GM23338 (cell line): ENCODE measurements at regions not wholly inside any gene's neighbourhood (a gene's known extent, or its start where the extent isn't known, plus 50 kb on each side); places are given as distances from the start of the nearest gene placed in this dataset.

Source experiments
- ATAC-seq: fragments of 200-7000 bp; cut with Tn5 transposase; 3 replicates; pipeline ENCODE4 v1.9.1; 2020
- DNase-seq: peaks from one replicate; pipeline ENCODE4 v3.0.0-alpha.2; 2015; ENCODE audit warnings: low spot score
- H2AFZ ChIP-seq: fragments of 200-600 bp; sonication (generic); 2 replicates; pipeline ENCODE4 v1.8.0; 2016; ENCODE audit warnings: antibody characterized with exemption, mild to moderate bottlenecking, moderate library complexity
- H3F3A ChIP-seq: fragments of 200-600 bp; sonication (generic); replicated peaks from 2 replicates; pipeline ENCODE4 v1.8.0; 2017; ENCODE audit warnings: antibody characterized with exemption, mixed run types, low read depth
- H3K27ac ChIP-seq: fragments of 200-600 bp; sonication (generic); 2 replicates; pipeline ENCODE4 v1.6.1; 2016; ENCODE audit warnings: low read depth
- H3K27me3 ChIP-seq: fragments of 200-600 bp; sonication (generic); 2 replicates; pipeline ENCODE4 v1.8.0; 2016; ENCODE audit warnings: mild to moderate bottlenecking, mixed run types, moderate library complexity; ENCODE audit not compliant: insufficient read depth
- H3K36me3 ChIP-seq: fragments of 200-600 bp; sonication (generic); 2 replicates; pipeline ENCODE4 v1.8.0; 2016; ENCODE audit warnings: mild to moderate bottlenecking; ENCODE audit not compliant: insufficient read depth
- H3K4me1 ChIP-seq: fragments of 200-600 bp; sonication (generic); 2 replicates; pipeline ENCODE4 v1.8.0; 2016; ENCODE audit warnings: mild to moderate bottlenecking, moderate library complexity; ENCODE audit not compliant: insufficient read depth
- H3K4me2 ChIP-seq: fragments of 200-600 bp; sonication (generic); 2 replicates; pipeline ENCODE4 v1.7.1; 2017; ENCODE audit warnings: mixed run types
- H3K4me3 ChIP-seq: fragments of 200-600 bp; sonication (generic); 2 replicates; pipeline ENCODE4 v1.6.1; 2016; ENCODE audit warnings: mixed run types
- H3K79me2 ChIP-seq: fragments of 200-600 bp; sonication (generic); replicated peaks from 2 replicates; pipeline ENCODE4 v1.8.0; 2017; ENCODE audit warnings: mild to moderate bottlenecking; ENCODE audit not compliant: insufficient read depth
- H3K9me2 ChIP-seq: fragments of 200-600 bp; sonication (generic); 2 replicates; pipeline ENCODE4 v1.8.0; 2017; ENCODE audit not compliant: insufficient read depth
- H4K20me1 ChIP-seq: fragments of 200-600 bp; sonication (generic); replicated peaks from 2 replicates; pipeline ENCODE4 v1.8.0; 2017; ENCODE audit warnings: mild to moderate bottlenecking; ENCODE audit not compliant: insufficient read depth
- H3K27ac Mint-ChIP-seq: 2 replicates; pipeline ENCODE4 v1.8.0; 2020; ENCODE audit warnings: inconsistent platforms, mild to moderate bottlenecking, moderate library complexity, mixed read lengths
- H3K27me3 Mint-ChIP-seq: 3 replicates; pipeline ENCODE4 v1.8.0; 2022; ENCODE audit warnings: low read depth, mild to moderate bottlenecking, moderate library complexity, mixed read lengths, inconsistent platforms; ENCODE audit not compliant: insufficient read depth, poor library complexity
- H3K36me3 Mint-ChIP-seq: 3 replicates; pipeline ENCODE4 v1.8.0; 2021; ENCODE audit warnings: low read depth, mild to moderate bottlenecking, inconsistent platforms, moderate library complexity, mixed read lengths
- H3K4me1 Mint-ChIP-seq: 3 replicates; pipeline ENCODE4 v1.8.0; 2020; ENCODE audit warnings: mild to moderate bottlenecking, inconsistent platforms, mixed read lengths
- H3K4me3 Mint-ChIP-seq: 3 replicates; pipeline ENCODE4 v1.8.0; 2021; ENCODE audit warnings: moderate library complexity, mild to moderate bottlenecking, inconsistent platforms, mixed read lengths
- H3K9me3 Mint-ChIP-seq: 3 replicates; pipeline ENCODE4 v1.8.0; 2020; ENCODE audit warnings: moderate library complexity, mild to moderate bottlenecking, inconsistent platforms, mixed read lengths
- CREB1 ChIP-seq: fragments of 250-450 bp; sonication (Bioruptor Pico); IDR thresholded peaks from 2 replicates; pipeline ENCODE4 v1.5.0; 2020; ENCODE audit warnings: low read depth, mild to moderate bottlenecking, moderate library complexity
- ETS1 ChIP-seq: IDR thresholded peaks from 2 replicates; pipeline ENCODE4 v1.6.1; 2016; ENCODE audit warnings: antibody characterized with exemption
- EZH2 ChIP-seq: fragments of 200-600 bp; sonication (generic); IDR thresholded peaks from one replicate; pipeline ENCODE4 v1.8.0; 2017; ENCODE audit warnings: antibody characterized with exemption, mild to moderate bottlenecking, low read depth; ENCODE audit not compliant: unreplicated experiment
- EZH2phosphoT487 ChIP-seq: fragments of 200-600 bp; sonication (generic); IDR thresholded peaks from one replicate; pipeline ENCODE4 v1.8.1; 2018; ENCODE audit warnings: antibody characterized with exemption; ENCODE audit not compliant: unreplicated experiment
- JUNB ChIP-seq: IDR thresholded peaks from one replicate; pipeline ENCODE4 v1.6.1; 2016; ENCODE audit warnings: antibody characterized with exemption; ENCODE audit not compliant: unreplicated experiment
- NANOG ChIP-seq: IDR thresholded peaks from 2 replicates; pipeline ENCODE4 v1.6.1; 2016; ENCODE audit warnings: antibody characterized with exemption, borderline replicate concordance
- POLR2AphosphoS5 ChIP-seq: IDR thresholded peaks from 2 replicates; pipeline ENCODE4 v1.6.1; 2016; ENCODE audit warnings: antibody characterized with exemption, low read depth
- REST ChIP-seq: IDR thresholded peaks from one replicate; pipeline ENCODE4 v1.6.1; 2018; ENCODE audit warnings: antibody characterized with exemption; ENCODE audit not compliant: unreplicated experiment
- STAT1 ChIP-seq: IDR thresholded peaks from one replicate; pipeline ENCODE4 v1.6.1; 2016; ENCODE audit warnings: antibody characterized with exemption; ENCODE audit not compliant: unreplicated experiment
- ZNF114 ChIP-seq: fragments of 250-450 bp; sonication (Bioruptor Pico); IDR thresholded peaks from 2 replicates; pipeline ENCODE4 v1.5.0; 2020; ENCODE audit warnings: mild to moderate bottlenecking, moderate library complexity
- ZNF331 ChIP-seq: fragments of 250-450 bp; sonication (Bioruptor Pico); IDR thresholded peaks from 2 replicates; pipeline ENCODE4 v1.5.0; 2020; ENCODE audit warnings: low read depth, mild to moderate bottlenecking, moderate library complexity
- ZNF462 ChIP-seq: fragments of 250-450 bp; sonication (Bioruptor Pico); IDR thresholded peaks from 2 replicates; pipeline ENCODE4 v1.5.0; 2020; ENCODE audit warnings: mild to moderate bottlenecking, moderate library complexity
- TF ChIP-seq, protein P1 (sequence below), 2 experiments: fragments of 200-600 bp in 1 of 2; sonication (generic) in 1 of 2; conservative IDR thresholded peaks; 2 replicates each; pipeline versions ENCODE4 v1.5.1 to v1.6.1; 2016 to 2017; ENCODE audit warnings: antibody characterized with exemption in 2 of 2, low read depth in 2 of 2, mild to moderate bottlenecking in 2 of 2, moderate library complexity in 1 of 2

GRCh38 chr2:181228661-181229060 lies 228.5 kb upstream of the ITGA4 start:
- no peaks in the 10 kb centered on the region for H3K27me3 Mint-ChIP-seq
- Histone ChIP-seq H2AFZ (no peak overlapping the region), H3K4me1 (no peaks in the 10 kb centered on the region), H3K27ac (no peak overlapping the region), H3K79me2 (no peaks in the 10 kb centered on the region), H3K9me2 (peaks cover 10% of the 10 kb centered on the region), H3K4me3 (no peak overlapping the region), H4K20me1 (no peaks in the 10 kb centered on the region), H3K27me3 (no peaks in the 10 kb centered on the region), H3K4me2 (no peak overlapping the region), H3K36me3 (no peaks in the 10 kb centered on the region), H3F3A (no peaks in the 10 kb centered on the region)
- no peaks in the 10 kb centered on the region for H3K4me1 Mint-ChIP-seq
- no peak overlapping the region for H3K27ac Mint-ChIP-seq
- no peak for TF ChIP-seq ETS1
- no peak for TF ChIP-seq NANOG
- TF ChIP-seq EZH2: no peak
- TF ChIP-seq CREB1 (CRISPR knock-in tag): no peak
- no peak for TF ChIP-seq EZH2phosphoT487
- no peak for TF ChIP-seq POLR2AphosphoS5
- TF ChIP-seq ZNF114 (CRISPR knock-in tag): no peak
- no peak for TF ChIP-seq ZNF331 (CRISPR knock-in tag)
- no peak for TF ChIP-seq JUNB
- TF ChIP-seq ZNF462 (CRISPR knock-in tag): no peak
- no peak for TF ChIP-seq REST
- TF ChIP-seq, protein P1, sequence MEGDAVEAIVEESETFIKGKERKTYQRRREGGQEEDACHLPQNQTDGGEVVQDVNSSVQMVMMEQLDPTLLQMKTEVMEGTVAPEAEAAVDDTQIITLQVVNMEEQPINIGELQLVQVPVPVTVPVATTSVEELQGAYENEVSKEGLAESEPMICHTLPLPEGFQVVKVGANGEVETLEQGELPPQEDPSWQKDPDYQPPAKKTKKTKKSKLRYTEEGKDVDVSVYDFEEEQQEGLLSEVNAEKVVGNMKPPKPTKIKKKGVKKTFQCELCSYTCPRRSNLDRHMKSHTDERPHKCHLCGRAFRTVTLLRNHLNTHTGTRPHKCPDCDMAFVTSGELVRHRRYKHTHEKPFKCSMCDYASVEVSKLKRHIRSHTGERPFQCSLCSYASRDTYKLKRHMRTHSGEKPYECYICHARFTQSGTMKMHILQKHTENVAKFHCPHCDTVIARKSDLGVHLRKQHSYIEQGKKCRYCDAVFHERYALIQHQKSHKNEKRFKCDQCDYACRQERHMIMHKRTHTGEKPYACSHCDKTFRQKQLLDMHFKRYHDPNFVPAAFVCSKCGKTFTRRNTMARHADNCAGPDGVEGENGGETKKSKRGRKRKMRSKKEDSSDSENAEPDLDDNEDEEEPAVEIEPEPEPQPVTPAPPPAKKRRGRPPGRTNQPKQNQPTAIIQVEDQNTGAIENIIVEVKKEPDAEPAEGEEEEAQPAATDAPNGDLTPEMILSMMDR (conservative IDR thresholded peaks at IDR 0.05; ENCODE audit: low read depth in 2 of 2): no peak
- TF ChIP-seq STAT1: no peak
- H3K9me3 Mint-ChIP-seq: no peaks in the 10 kb centered on the region
- H3K4me3 Mint-ChIP-seq: no peak overlapping the region
- DNase-seq (no peak), ATAC-seq (no peak)
- H3K36me3 Mint-ChIP-seq: no peaks in the 10 kb centered on the region
